Activated CD4-positive, alpha-beta T cell treated with anti-CD3 and anti-CD28 coated beads for 36 hours (primary cell): ENCODE measurements at regions not wholly inside any gene's neighbourhood (a gene's known extent, or its start where the extent isn't known, plus 50 kb on each side); places are given as distances from the start of the nearest gene placed in this dataset.
"Not testable (repeated sequence)": the region's sequence is repeated elsewhere in the genome, so short reads cannot be mapped to it uniquely, and the experiment has no call there.

ENCODE experiments used
- ATAC-seq: fragments of 200-7000 bp; cut with Tn5 transposase; one replicate; pipeline ENCODE4 v1.10.0; 2021; ENCODE audit warnings: mild to moderate bottlenecking, moderate library complexity
- CTCF ChIA-PET: fragments of 350-600 bp; sonication (Branson Sonifier 250); formaldehyde crosslinking; loops from one replicate; lab custom pipeline; 2021; ENCODE audit warnings: antibody characterized with exemption; lab: Charles Lee
- POLR2A ChIA-PET: fragments of 350-600 bp; sonication (Branson Sonifier 250); formaldehyde crosslinking; loops from one replicate; lab custom pipeline; 2021; ENCODE audit warnings: antibody characterized with exemption, inconsistent platforms; lab: Charles Lee
- DNase-seq: peaks from one replicate; pipeline ENCODE4 v3.0.0-alpha.2; 2020
- H3K27ac Mint-ChIP-seq: one replicate; pipeline ENCODE4 v1.8.0; 2021; ENCODE audit warnings: mixed read lengths
- H3K27me3 Mint-ChIP-seq: one replicate; pipeline ENCODE4 v1.8.0; 2021; ENCODE audit warnings: mixed read lengths
- H3K36me3 Mint-ChIP-seq: one replicate; pipeline ENCODE4 v1.8.0; 2021; ENCODE audit warnings: low read depth, mixed read lengths
- H3K4me1 Mint-ChIP-seq: one replicate; pipeline ENCODE4 v1.8.0; 2021; ENCODE audit warnings: mixed read lengths
- H3K4me3 Mint-ChIP-seq: one replicate; pipeline ENCODE4 v1.8.0; 2021; ENCODE audit warnings: mild to moderate bottlenecking, moderate library complexity, mixed read lengths
- H3K9me3 Mint-ChIP-seq: one replicate; pipeline ENCODE4 v1.8.0; 2021; ENCODE audit warnings: low read depth, mixed read lengths
- intact Hi-C, 2 experiments: fragments of 100-400 bp; cut with DNase I in 1 of 2; cut with micrococcal nuclease in 1 of 2; formaldehyde crosslinking; loops; one replicate each; pipeline versions ENCODE4 v1.14.2 to v1.15.1; 2022 to 2024; cut with DNase I, micrococcal nuclease

DNA sequence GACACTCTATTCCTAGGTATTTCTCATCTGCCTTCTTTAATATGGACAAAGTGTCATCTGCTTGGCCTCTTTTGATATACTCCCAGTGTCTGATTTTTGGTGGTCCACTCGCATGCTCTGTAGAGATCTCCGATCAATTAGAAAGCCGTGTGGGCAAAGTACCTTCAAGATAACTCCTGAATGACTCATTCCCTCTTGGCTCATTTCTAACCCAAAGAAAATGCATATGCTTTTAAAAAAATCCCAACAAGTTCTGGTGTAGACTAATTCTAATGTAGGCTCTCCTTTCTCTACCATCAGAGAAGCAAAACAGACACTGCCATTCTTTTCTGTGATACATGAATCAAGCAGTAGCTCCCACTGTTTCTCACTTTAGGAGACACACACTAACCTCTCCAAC is 714.9 kb upstream of the ADGRL3 start:
- intact Hi-C loops, result no loop called here
- Mint-ChIP-seq H3K36me3 (no peaks in the 10 kb centered on the region), H3K27ac (no peak overlapping the region), H3K4me1 (no peaks in the 10 kb centered on the region), H3K27me3 (no peaks in the 10 kb centered on the region), H3K9me3 (peaks cover 8% of the 10 kb centered on the region), H3K4me3 (no peak overlapping the region)
- DNase-seq (no peak), ATAC-seq (no peak)
- ChIA-PET POLR2A (no interaction called here), CTCF (no interaction called here)

DNA sequence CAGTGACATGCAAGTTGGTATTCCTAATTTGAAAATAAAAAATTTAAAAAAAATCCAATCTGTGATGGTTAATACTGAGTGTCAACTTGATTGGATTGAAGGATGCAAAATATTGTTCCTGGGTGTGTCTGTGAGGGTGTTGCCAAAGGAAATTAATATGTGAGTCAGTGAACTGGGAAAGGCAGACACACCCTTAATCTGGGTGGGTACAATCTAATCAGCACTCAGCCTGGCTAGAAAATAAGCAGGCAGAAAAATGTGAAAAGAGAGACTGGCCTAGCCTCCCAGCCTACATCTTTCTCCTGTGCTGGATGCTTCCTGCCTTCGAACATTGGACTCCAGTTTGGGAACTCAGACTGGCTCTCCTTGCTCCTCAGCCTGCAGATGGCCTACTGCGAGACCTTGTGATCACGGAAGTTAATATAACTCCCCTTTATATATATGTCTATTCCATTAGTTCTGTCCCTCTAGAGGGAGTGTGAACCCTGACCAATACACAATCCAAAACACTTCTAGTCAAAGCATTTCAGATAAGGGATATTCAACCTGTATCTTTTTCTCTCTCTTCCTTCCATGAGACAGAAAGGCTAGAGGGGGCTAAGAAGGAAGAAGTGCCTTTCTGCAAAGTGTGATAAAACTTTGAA is 712.9 kb upstream of the ADGRL3 start:
- intact Hi-C loops, H3K9me3 Mint-ChIP-seq, H3K27ac Mint-ChIP-seq, H3K36me3 Mint-ChIP-seq, H3K4me1 Mint-ChIP-seq, ATAC-seq, H3K27me3 Mint-ChIP-seq, CTCF ChIA-PET, DNase-seq, H3K4me3 Mint-ChIP-seq, POLR2A ChIA-PET: not testable (repeated sequence)

- Mint-ChIP-seq H3K27me3 (no peaks in the 10 kb centered on the region), H3K27ac (no peak overlapping the region), H3K36me3 (no peaks in the 10 kb centered on the region), H3K9me3 (peaks cover 27% of the 10 kb centered on the region), H3K4me3 (no peak overlapping the region), H3K4me1 (no peaks in the 10 kb centered on the region)
- CTCF ChIA-PET, result no interaction called here
- DNase-seq (no peak), ATAC-seq (no peak)
- POLR2A ChIA-PET, result no interaction called here
- intact Hi-C loops, result no loop called here
These were observed 699.3 kb upstream of the ADGRL3 start for GRCh38 chr4:60500810-60501209.

GRCh38 chr4:60502733-60503132 is 697.4 kb upstream of the ADGRL3 start:
- ChIA-PET POLR2A (no interaction called here), CTCF (no interaction called here)
- Mint-ChIP-seq H3K4me1 (no peaks in the 10 kb centered on the region), H3K36me3 (no peaks in the 10 kb centered on the region), H3K27me3 (no peaks in the 10 kb centered on the region), H3K4me3 (no peak overlapping the region), H3K9me3 (peaks cover 25% of the 10 kb centered on the region), H3K27ac (no peak overlapping the region)
- intact Hi-C loops, result no loop called here
- DNase-seq (no peak), ATAC-seq (no peak)

DNA sequence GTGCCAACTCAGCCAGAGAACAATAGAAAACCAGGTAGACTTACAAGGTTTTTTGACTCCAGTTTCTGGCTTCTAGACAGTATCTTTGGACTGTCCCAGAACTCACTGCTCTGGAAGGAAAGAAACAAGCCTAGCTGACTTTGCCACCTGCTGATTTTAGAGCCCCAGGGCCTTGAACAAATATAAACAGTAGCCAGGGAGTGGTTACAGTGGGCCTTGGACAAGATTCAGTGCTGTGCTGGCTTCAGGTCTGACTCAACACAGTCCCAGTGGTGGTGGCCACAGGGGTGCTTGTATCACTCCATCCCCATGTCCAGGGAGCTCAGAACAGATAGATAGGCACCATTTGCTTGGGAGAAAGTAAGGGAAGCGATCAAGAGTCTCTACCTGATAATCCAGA is 694.1 kb upstream of the ADGRL3 start:
- Mint-ChIP-seq H3K27me3 (no peaks in the 10 kb centered on the region), H3K4me3 (no peak overlapping the region), H3K36me3 (no peaks in the 10 kb centered on the region), H3K9me3 (peaks cover 22% of the 10 kb centered on the region), H3K4me1 (no peaks in the 10 kb centered on the region), H3K27ac (no peak overlapping the region)
- ChIA-PET POLR2A (no interaction called here), CTCF (no interaction called here)
- intact Hi-C loops, result no loop called here
- no peak for DNase-seq
- no peak for ATAC-seq

GRCh38 chr4:60522265-60522664 is 677.9 kb upstream of the ADGRL3 start:
- ATAC-seq (no peak), DNase-seq (no peak)
- intact Hi-C loops, result no loop called here
- peaks cover 2% of the 10 kb centered on the region for H3K9me3 Mint-ChIP-seq
- ChIA-PET POLR2A (no interaction called here), CTCF (no interaction called here)
- H3K27ac Mint-ChIP-seq, result no peak overlapping the region
- H3K4me3 Mint-ChIP-seq, result no peak overlapping the region
- H3K27me3 Mint-ChIP-seq, result no peaks in the 10 kb centered on the region
- no peaks in the 10 kb centered on the region for H3K36me3 Mint-ChIP-seq
- no peaks in the 10 kb centered on the region for H3K4me1 Mint-ChIP-seq

GRCh38 chr4:60531776-60532379 is 668.2 kb upstream of the ADGRL3 start:
- H3K27ac Mint-ChIP-seq, result no peak overlapping the region
- no peaks in the 10 kb centered on the region for H3K36me3 Mint-ChIP-seq
- H3K4me3 Mint-ChIP-seq, result no peak overlapping the region
- no peaks in the 10 kb centered on the region for H3K9me3 Mint-ChIP-seq
- DNase-seq (no peak), ATAC-seq (no peak)
- intact Hi-C loops, result no loop called here
- no peaks in the 10 kb centered on the region for H3K4me1 Mint-ChIP-seq
- H3K27me3 Mint-ChIP-seq, result no peaks in the 10 kb centered on the region
- POLR2A ChIA-PET, result no interaction called here
- CTCF ChIA-PET, result no interaction called here

DNA sequence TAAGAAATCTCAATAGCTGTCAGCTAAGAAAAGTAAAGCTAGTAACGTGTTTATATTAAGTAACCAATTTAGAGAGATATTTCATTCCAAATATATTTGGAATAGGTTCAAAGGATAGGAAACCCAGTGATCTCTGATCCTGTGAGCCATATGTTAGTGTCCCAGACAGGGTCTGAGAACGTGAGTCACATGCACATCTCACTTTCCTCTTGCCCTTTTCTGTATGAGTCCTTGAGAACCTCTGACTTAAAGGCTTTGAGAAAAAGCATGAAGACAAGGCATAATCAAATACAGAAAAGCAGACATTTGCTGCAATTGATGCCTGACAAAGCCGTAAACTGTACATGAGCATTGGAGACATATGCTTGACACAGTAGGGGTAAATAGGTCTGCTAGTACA is 655.1 kb upstream of the ADGRL3 start:
- H3K4me1 Mint-ChIP-seq, result no peaks in the 10 kb centered on the region
- CTCF ChIA-PET, result no interaction called here
- H3K27me3 Mint-ChIP-seq, result no peaks in the 10 kb centered on the region
- POLR2A ChIA-PET, result no interaction called here
- no peaks in the 10 kb centered on the region for H3K36me3 Mint-ChIP-seq
- peaks cover 22% of the 10 kb centered on the region for H3K9me3 Mint-ChIP-seq
- H3K27ac Mint-ChIP-seq, result no peak overlapping the region
- ATAC-seq (no peak), DNase-seq (no peak)
- H3K4me3 Mint-ChIP-seq, result no peak overlapping the region
- intact Hi-C loops, result no loop called here

GRCh38 chr4:60562334-60562733 is 637.8 kb upstream of the ADGRL3 start:
- no peaks in the 10 kb centered on the region for H3K36me3 Mint-ChIP-seq

GRCh38 chr4:60565558-60565957 is 634.6 kb upstream of the ADGRL3 start:
- DNase-seq (no peak), ATAC-seq (no peak)
- no peaks in the 10 kb centered on the region for H3K4me1 Mint-ChIP-seq
- ChIA-PET POLR2A (no interaction called here), CTCF (no interaction called here)
- H3K36me3 Mint-ChIP-seq, result no peaks in the 10 kb centered on the region
- H3K27me3 Mint-ChIP-seq, result no peaks in the 10 kb centered on the region
- peaks cover 8% of the 10 kb centered on the region for H3K9me3 Mint-ChIP-seq
- H3K4me3 Mint-ChIP-seq, result no peak overlapping the region
- intact Hi-C loops, result no loop called here
- no peak overlapping the region for H3K27ac Mint-ChIP-seq

More at GRCh38 chr4:60562334-60562733, 637.8 kb upstream of the ADGRL3 start:
- intact Hi-C loops, result no loop called here
- H3K27ac Mint-ChIP-seq, result no peak overlapping the region
- no peak for ATAC-seq
- DNase-seq, result no peak
- no peaks in the 10 kb centered on the region for H3K27me3 Mint-ChIP-seq
- H3K4me3 Mint-ChIP-seq, result no peak overlapping the region
- no peaks in the 10 kb centered on the region for H3K4me1 Mint-ChIP-seq
- peaks cover 9% of the 10 kb centered on the region for H3K9me3 Mint-ChIP-seq
- POLR2A ChIA-PET, result no interaction called here
- CTCF ChIA-PET, result no interaction called here

DNA sequence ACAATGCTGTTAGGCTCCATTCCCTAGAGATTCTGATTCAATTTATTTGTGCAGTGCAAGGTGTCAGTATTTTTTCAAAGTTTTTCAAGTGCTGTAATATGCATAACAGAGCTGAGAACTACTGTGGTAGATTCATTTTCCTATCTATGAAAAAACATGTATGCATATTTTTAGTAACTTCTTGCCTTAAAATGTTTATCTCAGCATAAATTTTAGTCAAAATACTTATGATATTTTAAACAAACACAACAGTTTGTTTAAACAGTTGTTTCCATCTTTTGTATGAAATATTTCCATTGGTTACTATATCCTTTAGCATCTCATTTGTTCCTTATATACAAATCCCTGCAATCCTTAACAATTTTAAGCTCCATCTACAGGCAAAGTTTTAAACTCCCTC is 624.8 kb upstream of the ADGRL3 start:
- intact Hi-C loops, result no loop called here
- POLR2A ChIA-PET, result no interaction called here
- DNase-seq (no peak), ATAC-seq (no peak)
- H3K27ac Mint-ChIP-seq, result no peak overlapping the region
- H3K4me1 Mint-ChIP-seq, result no peaks in the 10 kb centered on the region
- CTCF ChIA-PET, result no interaction called here
- no peaks in the 10 kb centered on the region for H3K36me3 Mint-ChIP-seq
- H3K27me3 Mint-ChIP-seq, result no peaks in the 10 kb centered on the region
- no peak overlapping the region for H3K4me3 Mint-ChIP-seq
- H3K9me3 Mint-ChIP-seq, result peaks cover 4% of the 10 kb centered on the region

GRCh38 chr4:60579335-60579734 is 620.8 kb upstream of the ADGRL3 start:
- no peaks in the 10 kb centered on the region for H3K36me3 Mint-ChIP-seq
- intact Hi-C loops, result no loop called here
- ChIA-PET CTCF (no interaction called here), POLR2A (no interaction called here)
- H3K4me3 Mint-ChIP-seq, result no peak overlapping the region
- no peaks in the 10 kb centered on the region for H3K4me1 Mint-ChIP-seq
- H3K9me3 Mint-ChIP-seq, result peaks cover 6% of the 10 kb centered on the region
- ATAC-seq (no peak), DNase-seq (no peak)
- H3K27ac Mint-ChIP-seq, result no peak overlapping the region
- no peaks in the 10 kb centered on the region for H3K27me3 Mint-ChIP-seq
